ENCODE measurements at regions not wholly inside any gene's neighbourhood (a gene's known extent, or its start where the extent isn't known, plus 50 kb on each side); places are given as distances from the start of the nearest gene placed in this dataset.
"Not testable (repeated sequence)": the region's sequence is repeated elsewhere in the genome, so short reads cannot be mapped to it uniquely, and the experiment has no call there.

- no peak for DNase-seq (ENCODE audit: low read depth, low spot score)
Measured at GRCh38 chr13:90222758-90223157, 1124.7 kb upstream of the MIR17HG start.

GRCh38 chr13:90230311-90230710 lies 1117.2 kb upstream of the MIR17HG start:
- DNase-seq (ENCODE audit: low read depth, low spot score), result no peak

- DNase-seq (ENCODE audit: low read depth, low spot score), result no peak
Measured at GRCh38 chr13:90232291-90232690, 1115.2 kb upstream of the MIR17HG start.

GRCh38 chr13:90233933-90234672 lies 1113.4 kb upstream of the MIR17HG start:
- no peak for DNase-seq (ENCODE audit: low read depth, low spot score)

GRCh38 chr13:90237852-90238251 lies 1109.6 kb upstream of the MIR17HG start:
- DNase-seq (ENCODE audit: low read depth, low spot score), result no peak

GRCh38 chr13:90238413-90238812 lies 1109.1 kb upstream of the MIR17HG start:
- DNase-seq (ENCODE audit: low read depth, low spot score), result no peak

- DNase-seq (ENCODE audit: low read depth, low spot score), result no peak
Measured at GRCh38 chr13:90239130-90239529, 1108.4 kb upstream of the MIR17HG start.

GRCh38 chr13:90246005-90246404 lies 1101.5 kb upstream of the MIR17HG start:
- DNase-seq (ENCODE audit: low read depth, low spot score), result no peak

- no peak for DNase-seq (ENCODE audit: low read depth, low spot score)
Measured at GRCh38 chr13:90246687-90247345, 1100.7 kb upstream of the MIR17HG start.

- no peak for DNase-seq (ENCODE audit: low read depth, low spot score)
Measured at GRCh38 chr13:90253806-90254205, 1093.7 kb upstream of the MIR17HG start.

- DNase-seq (ENCODE audit: low read depth, low spot score), result no peak
Measured at GRCh38 chr13:90254437-90254836, 1093.0 kb upstream of the MIR17HG start.

- no peak for DNase-seq (ENCODE audit: low read depth, low spot score)
Measured at GRCh38 chr13:90256746-90257145, 1090.7 kb upstream of the MIR17HG start.

GRCh38 chr13:90258129-90258528 lies 1089.4 kb upstream of the MIR17HG start:
- no peak for DNase-seq (ENCODE audit: low read depth, low spot score)

GRCh38 chr13:90261343-90261742 lies 1086.1 kb upstream of the MIR17HG start:
- DNase-seq (ENCODE audit: low read depth, low spot score), result no peak

- no peak for DNase-seq (ENCODE audit: low read depth, low spot score)
Measured at GRCh38 chr13:90270226-90270625, 1077.3 kb upstream of the MIR17HG start.

GRCh38 chr13:90272356-90272755 lies 1075.1 kb upstream of the MIR17HG start:
- DNase-seq (ENCODE audit: low read depth, low spot score), result no peak

- DNase-seq (ENCODE audit: low read depth, low spot score), result no peak
Measured at GRCh38 chr13:90276216-90276615, 1071.3 kb upstream of the MIR17HG start.

GRCh38 chr13:90278231-90278630 lies 1069.3 kb upstream of the MIR17HG start:
- not testable (repeated sequence) for DNase-seq (ENCODE audit: low read depth, low spot score)

GRCh38 chr13:90281709-90282108 lies 1065.8 kb upstream of the MIR17HG start:
- DNase-seq (ENCODE audit: low read depth, low spot score), result no peak

GRCh38 chr13:90287521-90287920 lies 1060.0 kb upstream of the MIR17HG start:
- DNase-seq (ENCODE audit: low read depth, low spot score), result no peak

- DNase-seq (ENCODE audit: low read depth, low spot score), result no peak
Measured at GRCh38 chr13:90293793-90294361, 1053.6 kb upstream of the MIR17HG start.

- no peak for DNase-seq (ENCODE audit: low read depth, low spot score)
Measured at GRCh38 chr13:90299238-90299637, 1048.2 kb upstream of the MIR17HG start.

GRCh38 chr13:90300015-90300414 lies 1047.5 kb upstream of the MIR17HG start:
- DNase-seq (ENCODE audit: low read depth, low spot score), result no peak
